Glutamatergic neuron (in vitro differentiated cells): ENCODE measurements at regions not wholly inside any gene's neighbourhood (a gene's known extent, or its start where the extent isn't known, plus 50 kb on each side); places are given as distances from the start of the nearest gene placed in this dataset.

Source experiments
- DNase-seq: peaks from one replicate; pipeline ENCODE4 v3.0.0; 2022
- H3K27ac Mint-ChIP-seq: one replicate; pipeline ENCODE4 v1.8.0; 2020; ENCODE audit warnings: mild to moderate bottlenecking, mixed read lengths, inconsistent platforms; ENCODE audit not compliant: unreplicated experiment
- H3K27me3 Mint-ChIP-seq: one replicate; pipeline ENCODE4 v1.8.0; 2020; ENCODE audit warnings: mild to moderate bottlenecking, moderate library complexity, mixed read lengths, inconsistent platforms; ENCODE audit not compliant: unreplicated experiment
- H3K36me3 Mint-ChIP-seq: one replicate; pipeline ENCODE4 v1.8.0; 2020; ENCODE audit warnings: mild to moderate bottlenecking, mixed read lengths, inconsistent platforms; ENCODE audit not compliant: unreplicated experiment
- H3K4me1 Mint-ChIP-seq: one replicate; pipeline ENCODE4 v1.8.0; 2020; ENCODE audit warnings: mild to moderate bottlenecking, low read depth, mixed read lengths, inconsistent platforms; ENCODE audit not compliant: unreplicated experiment
- H3K4me3 Mint-ChIP-seq: one replicate; pipeline ENCODE4 v1.8.0; 2020; ENCODE audit warnings: mild to moderate bottlenecking, mixed read lengths, inconsistent platforms; ENCODE audit not compliant: unreplicated experiment
- H3K9me3 Mint-ChIP-seq: one replicate; pipeline ENCODE4 v1.8.0; 2020; ENCODE audit warnings: mild to moderate bottlenecking, moderate library complexity, mixed read lengths, inconsistent platforms; ENCODE audit not compliant: unreplicated experiment
- CTCF ChIP-seq: fragments of 200-600 bp; sonication (generic); IDR thresholded peaks from one replicate; pipeline ENCODE4 v1.5.0; 2021; ENCODE audit not compliant: partially characterized antibody, unreplicated experiment

GRCh38 chr6:1470040-1470439 is 80.7 kb downstream of the FOXF2 start:
- Mint-ChIP-seq H3K4me1 (peaks cover 13% of the 10 kb centered on the region), H3K27ac (no peak overlapping the region), H3K36me3 (peaks cover 4% of the 10 kb centered on the region), H3K4me3 (no peak overlapping the region), H3K27me3 (peaks cover 4% of the 10 kb centered on the region), H3K9me3 (peaks cover 5% of the 10 kb centered on the region)
- no peak for DNase-seq
- no peak for TF ChIP-seq CTCF

GRCh38 chr6:1472643-1473042 is 83.3 kb downstream of the FOXF2 start:
- peaks cover 6% of the 10 kb centered on the region for H3K4me1 Mint-ChIP-seq

GRCh38 chr6:1473166-1473565 is 83.8 kb downstream of the FOXF2 start:
- H3K27ac Mint-ChIP-seq, result no peak overlapping the region

More at GRCh38 chr6:1472643-1473042, 83.3 kb downstream of the FOXF2 start:
- H3K9me3 Mint-ChIP-seq, result peaks cover 3% of the 10 kb centered on the region
- no peak for DNase-seq
- H3K27me3 Mint-ChIP-seq, result no peaks in the 10 kb centered on the region
- no peak overlapping the region for H3K27ac Mint-ChIP-seq
- H3K36me3 Mint-ChIP-seq, result peaks cover 4% of the 10 kb centered on the region
- H3K4me3 Mint-ChIP-seq, result no peak overlapping the region
- TF ChIP-seq CTCF, result no peak

GRCh38 chr6:1473598-1473997 is 84.2 kb downstream of the FOXF2 start:
- peaks cover 3% of the 10 kb centered on the region for H3K9me3 Mint-ChIP-seq
- H3K36me3 Mint-ChIP-seq, result peaks cover 4% of the 10 kb centered on the region
- H3K27ac Mint-ChIP-seq, result no peak overlapping the region
- no peaks in the 10 kb centered on the region for H3K4me1 Mint-ChIP-seq
- no peak for DNase-seq
- H3K4me3 Mint-ChIP-seq, result no peak overlapping the region
- H3K27me3 Mint-ChIP-seq, result peaks cover 3% of the 10 kb centered on the region
- no peak for TF ChIP-seq CTCF

More at GRCh38 chr6:1473166-1473565, 83.8 kb downstream of the FOXF2 start:
- Mint-ChIP-seq H3K9me3 (peaks cover 3% of the 10 kb centered on the region), H3K36me3 (peaks cover 4% of the 10 kb centered on the region), H3K4me3 (no peak overlapping the region), H3K27me3 (no peaks in the 10 kb centered on the region), H3K4me1 (peaks cover 1% of the 10 kb centered on the region)
- no peak for DNase-seq
- TF ChIP-seq CTCF, result no peak

GRCh38 chr6:1474205-1474604 is 84.8 kb downstream of the FOXF2 start:
- Mint-ChIP-seq H3K27me3 (peaks cover 3% of the 10 kb centered on the region), H3K36me3 (peaks cover 4% of the 10 kb centered on the region), H3K9me3 (peaks cover 3% of the 10 kb centered on the region), H3K27ac (no peak overlapping the region), H3K4me1 (no peaks in the 10 kb centered on the region), H3K4me3 (no peak overlapping the region)
- DNase-seq, result no peak
- TF ChIP-seq CTCF, result peak; percentile 28
